Embryonic facial prominence (tissue), 1 donor: ENCODE measurements at regions not wholly inside any gene's neighbourhood (a gene's known extent, or its start where the extent isn't known, plus 50 kb on each side); places are given as distances from the start of the nearest gene placed in this dataset.
"Not testable (repeated sequence)": the region's sequence is repeated elsewhere in the genome, so short reads cannot be mapped to it uniquely, and the experiment has no call there.

Experiments
- DNase-seq: peaks from one replicate; pipeline ENCODE4 v3.0.0-alpha.2; 2016; ENCODE audit errors: extremely low spot score

GRCh38 chr17:14738652-14738988, 437.7 kb downstream of the HS3ST3B1 start:
- DNase-seq, result no peak

- DNase-seq, result no peak
Measured at GRCh38 chr17:14737984-14738651, 437.2 kb downstream of the HS3ST3B1 start.

- DNase-seq, result no peak
Measured at GRCh38 chr17:14736631-14737030, 435.8 kb downstream of the HS3ST3B1 start.

- DNase-seq, result no peak
Measured at GRCh38 chr17:14733376-14733775, 432.5 kb downstream of the HS3ST3B1 start.

- DNase-seq, result no peak
Measured at GRCh38 chr17:14732211-14732610, 431.3 kb downstream of the HS3ST3B1 start.

GRCh38 chr17:14731591-14731990, 430.7 kb downstream of the HS3ST3B1 start:
- DNase-seq, result no peak

- DNase-seq, result no peak
Measured at GRCh38 chr17:14730821-14731220, 429.9 kb downstream of the HS3ST3B1 start.

- no peak for DNase-seq
Measured at GRCh38 chr17:14725729-14726128, 424.8 kb downstream of the HS3ST3B1 start.

- no peak for DNase-seq
Measured at GRCh38 chr17:14724770-14725169, 423.9 kb downstream of the HS3ST3B1 start.

GRCh38 chr17:14723349-14723748, 422.5 kb downstream of the HS3ST3B1 start:
- DNase-seq, result not testable (repeated sequence)

- DNase-seq, result no peak
Measured at GRCh38 chr17:14719942-14720341, 419.1 kb downstream of the HS3ST3B1 start.

GRCh38 chr17:14717859-14718258, 417.0 kb downstream of the HS3ST3B1 start:
- DNase-seq, result no peak

- DNase-seq, result no peak
Measured at GRCh38 chr17:14715561-14715960, 414.7 kb downstream of the HS3ST3B1 start.

- no peak for DNase-seq
Measured at GRCh38 chr17:14712611-14713021, 411.7 kb downstream of the HS3ST3B1 start.

GRCh38 chr17:14704121-14704520, 403.2 kb downstream of the HS3ST3B1 start:
- DNase-seq, result no peak

GRCh38 chr17:14701886-14702285, 401.0 kb downstream of the HS3ST3B1 start:
- DNase-seq, result no peak

GRCh38 chr17:14699574-14700185, 398.8 kb downstream of the HS3ST3B1 start:
- no peak for DNase-seq

- no peak for DNase-seq
Measured at GRCh38 chr17:14693382-14693781, 392.5 kb downstream of the HS3ST3B1 start.

- DNase-seq, result no peak
Measured at GRCh38 chr17:14690704-14691103, 389.8 kb downstream of the HS3ST3B1 start.

- no peak for DNase-seq
Measured at GRCh38 chr17:14688134-14688533, 387.3 kb downstream of the HS3ST3B1 start.

- no peak for DNase-seq
Measured at GRCh38 chr17:14672830-14673229, 371.9 kb downstream of the HS3ST3B1 start.

- DNase-seq, result no peak
Measured at GRCh38 chr17:14670861-14671260, 370.0 kb downstream of the HS3ST3B1 start.

GRCh38 chr17:14664511-14664910, 363.6 kb downstream of the HS3ST3B1 start:
- no peak for DNase-seq

- DNase-seq, result no peak
Measured at GRCh38 chr17:14641117-14641516, 340.2 kb downstream of the HS3ST3B1 start.
